Cardiac muscle cell (in vitro differentiated cells and primary cell): ENCODE measurements at regions not wholly inside any gene's neighbourhood (a gene's known extent, or its start where the extent isn't known, plus 50 kb on each side); places are given as distances from the start of the nearest gene placed in this dataset.

Experiments
- DNase-seq, 2 donors: peaks; one replicate each; pipeline versions ENCODE4 v3.0.0 to v3.0.0-alpha.2; 2010 to 2017; ENCODE audit warnings: low read depth in 1 of 2, low spot score in 1 of 2
- H3K27ac ChIP-seq: fragments of 200-600 bp; sonication (generic); 2 replicates; pipeline ENCODE4 v1.5.1; 2016
- H3K27me3 ChIP-seq: fragments of 200-600 bp; sonication (generic); 2 replicates; pipeline ENCODE4 v1.6.0; 2016; ENCODE audit warnings: control low read depth
- H3K36me3 ChIP-seq: fragments of 200-600 bp; sonication (generic); 2 replicates; pipeline ENCODE4 v1.5.1; 2016; ENCODE audit warnings: control low read depth
- H3K4me1 ChIP-seq: fragments of 200-600 bp; sonication (generic); 2 replicates; pipeline ENCODE4 v1.8.1; 2017; ENCODE audit warnings: low read depth, mild to moderate bottlenecking, mixed run types
- H3K4me3 ChIP-seq: fragments of 200-600 bp; sonication (generic); 2 replicates; pipeline ENCODE4 v1.5.1; 2016; ENCODE audit warnings: mild to moderate bottlenecking
- H3K9me3 ChIP-seq: fragments of 200-600 bp; sonication (generic); 2 replicates; pipeline ENCODE4 v1.5.1; 2017; ENCODE audit warnings: low read depth, mild to moderate bottlenecking, control low read depth
- CTCF ChIP-seq: IDR thresholded peaks from 2 replicates; pipeline ENCODE4 v1.5.1; 2012; ENCODE audit warnings: low read depth, mild to moderate bottlenecking, low read length

- Histone ChIP-seq H3K9me3 (no peaks in the 10 kb centered on the region), H3K36me3 (no peaks in the 10 kb centered on the region), H3K4me3 (no peak overlapping the region), H3K4me1 (no peaks in the 10 kb centered on the region), H3K27ac (no peak overlapping the region), H3K27me3 (no peaks in the 10 kb centered on the region)
- DNase-seq, result no peak
- no peak for TF ChIP-seq CTCF
Observed at GRCh38 chr1:111565968-111566367, 53.6 kb upstream of the RAP1A start.

- DNase-seq, result no peak
- no peak overlapping the region for H3K27ac ChIP-seq
- no peaks in the 10 kb centered on the region for H3K9me3 ChIP-seq
- no peak overlapping the region for H3K4me3 ChIP-seq
- H3K36me3 ChIP-seq, result no peaks in the 10 kb centered on the region
- H3K27me3 ChIP-seq, result no peaks in the 10 kb centered on the region
- no peaks in the 10 kb centered on the region for H3K4me1 ChIP-seq
- no peak for TF ChIP-seq CTCF
Observed at GRCh38 chr1:111568160-111568647, 51.4 kb upstream of the RAP1A start.
